ENCODE measurements at regions not wholly inside any gene's neighbourhood (a gene's known extent, or its start where the extent isn't known, plus 50 kb on each side); places are given as distances from the start of the nearest gene placed in this dataset.

GRCh38 chr4:123249821-123250220, 146.8 kb upstream of the SPRY1 start:
- ATAC-seq (no peak), DNase-seq (no peak)
- Histone ChIP-seq H3K4me1 (ENCODE audit: control insufficient read depth, insufficient read depth, low read length) (no peaks in the 10 kb centered on the region), H3K36me3 (ENCODE audit: control insufficient read depth, insufficient read depth, low read length) (no peaks in the 10 kb centered on the region), H3K9me3 (ENCODE audit: control insufficient read depth, insufficient read depth, low read length) (no peaks in the 10 kb centered on the region), H3K27me3 (ENCODE audit: control insufficient read depth, insufficient read depth, low read length) (no peaks in the 10 kb centered on the region), H3K4me3 (ENCODE audit: low read length) (no peak overlapping the region), H3K27ac (ENCODE audit: low read length) (no peak overlapping the region)
- no peak for TF ChIP-seq CTCF (IDR thresholded peaks at IDR 0.05)
- Mint-ChIP-seq H3K9me3 (no peaks in the 10 kb centered on the region), H3K4me3 (no peak overlapping the region), H3K27ac (no peak overlapping the region), H3K4me1 (peaks cover 20 to 21% of the 10 kb centered on the region in 2 donors), H3K27me3 (ENCODE audit: low read depth in 2 of 2) (no peaks in the 10 kb centered on the region), H3K36me3 (no peaks in the 10 kb centered on the region)
- intact Hi-C loops (cut with micrococcal nuclease) = no loop called here
- no CpG with 5 or more reads among the region's 1 CpG for WGBS (ENCODE audit: insufficient coverage)

- H3K27ac Mint-ChIP-seq = no peak overlapping the region
- no peaks in the 10 kb centered on the region for H3K36me3 ChIP-seq (ENCODE audit: control insufficient read depth, insufficient read depth, low read length)
- H3K36me3 Mint-ChIP-seq = no peaks in the 10 kb centered on the region
- H3K9me3 Mint-ChIP-seq = no peaks in the 10 kb centered on the region
- H3K4me3 ChIP-seq (ENCODE audit: low read length) = no peak overlapping the region
- no peaks in the 10 kb centered on the region for H3K9me3 ChIP-seq (ENCODE audit: control insufficient read depth, insufficient read depth, low read length)
- H3K4me1 Mint-ChIP-seq = peaks cover 21 to 22% of the 10 kb centered on the region in 2 donors
- DNase-seq = no peak
- no peak for ATAC-seq
- no peak overlapping the region for H3K4me3 Mint-ChIP-seq
- intact Hi-C loops (cut with micrococcal nuclease) = no loop called here
- TF ChIP-seq CTCF (IDR thresholded peaks at IDR 0.05) = no peak
- H3K27ac ChIP-seq (ENCODE audit: low read length) = no peak overlapping the region
- no peaks in the 10 kb centered on the region for H3K4me1 ChIP-seq (ENCODE audit: control insufficient read depth, insufficient read depth, low read length)
- no peaks in the 10 kb centered on the region for H3K27me3 Mint-ChIP-seq (ENCODE audit: low read depth in 2 of 2)
- H3K27me3 ChIP-seq (ENCODE audit: control insufficient read depth, insufficient read depth, low read length) = no peaks in the 10 kb centered on the region
Observed at GRCh38 chr4:123250843-123251242, 145.8 kb upstream of the SPRY1 start.

- no peaks in the 10 kb centered on the region for H3K9me3 Mint-ChIP-seq
- 93% methylated on average over 5 of the region's 6 CpGs for WGBS (ENCODE audit: insufficient coverage)
- H3K27me3 Mint-ChIP-seq (ENCODE audit: low read depth in 2 of 2) = no peaks in the 10 kb centered on the region
- Histone ChIP-seq H3K9me3 (ENCODE audit: control insufficient read depth, insufficient read depth, low read length) (no peaks in the 10 kb centered on the region), H3K36me3 (ENCODE audit: control insufficient read depth, insufficient read depth, low read length) (no peaks in the 10 kb centered on the region), H3K27me3 (ENCODE audit: control insufficient read depth, insufficient read depth, low read length) (no peaks in the 10 kb centered on the region), H3K4me3 (ENCODE audit: low read length) (no peak overlapping the region), H3K27ac (ENCODE audit: low read length) (no peak overlapping the region), H3K4me1 (ENCODE audit: control insufficient read depth, insufficient read depth, low read length) (no peaks in the 10 kb centered on the region)
- peak overlapping the region; percentile 66 to 72 for H3K27ac Mint-ChIP-seq
- H3K4me1 Mint-ChIP-seq = peaks cover 54 to 57% of the 10 kb centered on the region in 2 donors
- intact Hi-C loops (cut with micrococcal nuclease) = no loop called here
- H3K4me3 Mint-ChIP-seq = peak overlapping the region; percentile 50
- no peak for DNase-seq
- no peak for TF ChIP-seq CTCF (IDR thresholded peaks at IDR 0.05)
- no peak for ATAC-seq
- H3K36me3 Mint-ChIP-seq = no peaks in the 10 kb centered on the region
Observed at GRCh38 chr4:123255971-123256370, 140.6 kb upstream of the SPRY1 start.

- Mint-ChIP-seq H3K4me1 (peaks cover 54 to 57% of the 10 kb centered on the region in 2 donors), H3K9me3 (no peaks in the 10 kb centered on the region), H3K27me3 (ENCODE audit: low read depth in 2 of 2) (no peaks in the 10 kb centered on the region), H3K27ac (peak overlapping the region; percentile 72 to 88), H3K36me3 (no peaks in the 10 kb centered on the region), H3K4me3 (peak overlapping the region; percentile 66)
- Histone ChIP-seq H3K4me1 (ENCODE audit: control insufficient read depth, insufficient read depth, low read length) (no peaks in the 10 kb centered on the region), H3K27me3 (ENCODE audit: control insufficient read depth, insufficient read depth, low read length) (no peaks in the 10 kb centered on the region), H3K9me3 (ENCODE audit: control insufficient read depth, insufficient read depth, low read length) (no peaks in the 10 kb centered on the region), H3K36me3 (ENCODE audit: control insufficient read depth, insufficient read depth, low read length) (no peaks in the 10 kb centered on the region), H3K4me3 (ENCODE audit: low read length) (no peak overlapping the region), H3K27ac (ENCODE audit: low read length) (no peak overlapping the region)
- WGBS (ENCODE audit: insufficient coverage) = 95% methylated on average over 4 of the region's 4 CpGs
- no peak for TF ChIP-seq CTCF (IDR thresholded peaks at IDR 0.05)
- DNase-seq (no peak), ATAC-seq (no peak)
- intact Hi-C loops (cut with micrococcal nuclease) = no loop called here
Observed at GRCh38 chr4:123256901-123257300, 139.7 kb upstream of the SPRY1 start.

Measured in natural killer cell (primary cell).